Hepatocyte (in vitro differentiated cells): ENCODE measurements at regions not wholly inside any gene's neighbourhood (a gene's known extent, or its start where the extent isn't known, plus 50 kb on each side); places are given as distances from the start of the nearest gene placed in this dataset.
A peak's percentile ranks its signal among the peaks of the same experiment; 100 is the strongest.

Source experiments
- DNase-seq: peaks from one replicate; pipeline ENCODE4 v3.0.0-alpha.2; 2016; ENCODE audit warnings: low spot score
- H2AFZ ChIP-seq: fragments of 200-600 bp; sonication (generic); 2 replicates; pipeline ENCODE4 v1.6.0; 2016; ENCODE audit warnings: antibody characterized with exemption, mild to moderate bottlenecking
- H3K27ac ChIP-seq: fragments of 200-600 bp; sonication (generic); 2 replicates; pipeline ENCODE4 v1.5.1; 2016; ENCODE audit warnings: mild to moderate bottlenecking
- H3K27me3 ChIP-seq: fragments of 200-600 bp; sonication (generic); 2 replicates; pipeline ENCODE4 v1.6.1; 2016
- H3K36me3 ChIP-seq: fragments of 200-600 bp; sonication (generic); replicated peaks from 2 replicates; pipeline ENCODE4 v1.5.1; 2016; ENCODE audit warnings: low read depth; ENCODE audit not compliant: insufficient read depth
- H3K4me1 ChIP-seq: fragments of 200-600 bp; sonication (generic); 2 replicates; pipeline ENCODE4 v1.5.1; 2016; ENCODE audit warnings: mild to moderate bottlenecking, moderate library complexity; ENCODE audit not compliant: insufficient read depth
- H3K4me2 ChIP-seq: fragments of 200-600 bp; sonication (generic); 2 replicates; pipeline ENCODE4 v1.6.0; 2016
- H3K4me3 ChIP-seq: fragments of 200-600 bp; sonication (generic); 2 replicates; pipeline ENCODE4 v1.5.1; 2016; ENCODE audit warnings: mild to moderate bottlenecking
- H3K79me2 ChIP-seq: fragments of 200-600 bp; sonication (generic); 2 replicates; pipeline ENCODE4 v1.6.0; 2017; ENCODE audit warnings: mild to moderate bottlenecking
- H3K9me2 ChIP-seq: fragments of 200-600 bp; sonication (generic); replicated peaks from 2 replicates; pipeline ENCODE4 v1.6.0; 2017; ENCODE audit warnings: mild to moderate bottlenecking; ENCODE audit not compliant: insufficient read depth
- H3K9me3 ChIP-seq: fragments of 200-600 bp; sonication (generic); 2 replicates; pipeline ENCODE4 v1.5.1; 2016; ENCODE audit warnings: low read depth, mild to moderate bottlenecking
- H4K20me1 ChIP-seq: fragments of 200-600 bp; sonication (generic); 2 replicates; pipeline ENCODE4 v1.6.0; 2016; ENCODE audit warnings: mild to moderate bottlenecking; ENCODE audit not compliant: insufficient read depth, poor library complexity, severe bottlenecking
- CTCF ChIP-seq: fragments of 200-600 bp; sonication (generic); IDR thresholded peaks from 2 replicates; pipeline ENCODE4 v1.5.1; 2016; ENCODE audit warnings: antibody characterized with exemption, mild to moderate bottlenecking; ENCODE audit not compliant: poor library complexity
- EZH2 ChIP-seq: fragments of 200-600 bp; sonication (generic); IDR thresholded peaks from 2 replicates; pipeline ENCODE4 v1.6.1; 2016; ENCODE audit warnings: antibody characterized with exemption, mild to moderate bottlenecking, borderline replicate concordance
- EZH2phosphoT487 ChIP-seq: fragments of 200-600 bp; sonication (generic); IDR thresholded peaks from one replicate; pipeline ENCODE4 v1.6.1; 2018; ENCODE audit warnings: antibody characterized with exemption, mild to moderate bottlenecking, low read depth, moderate library complexity; ENCODE audit not compliant: unreplicated experiment, severe bottlenecking
- WGBS: methylation state at CpG from one replicate; pipeline ENCODE4 v1.1.6; 2016; ENCODE audit warnings: low lambda C conversion rate; ENCODE audit errors: missing lambda C conversion rate; 5-methylcytosine and 5-hydroxymethylcytosine counted together

GRCh38 chr15:98441599-98441998, 206.7 kb upstream of the IGF1R start:
- WGBS: 80% methylated on average over 5 of the region's 5 CpGs
- no peaks in the 10 kb centered on the region for H3K9me2 ChIP-seq
- H3K4me2 ChIP-seq: no peak overlapping the region
- H3K9me3 ChIP-seq: no peaks in the 10 kb centered on the region
- no peaks in the 10 kb centered on the region for H3K79me2 ChIP-seq
- no peak overlapping the region for H3K4me3 ChIP-seq
- peaks cover 12% of the 10 kb centered on the region for H3K4me1 ChIP-seq
- H3K36me3 ChIP-seq: no peaks in the 10 kb centered on the region
- no peak overlapping the region for H2AFZ ChIP-seq
- no peak overlapping the region for H3K27ac ChIP-seq
- TF ChIP-seq EZH2 (no peak), EZH2phosphoT487 (no peak), CTCF (no peak)
- no peaks in the 10 kb centered on the region for H3K27me3 ChIP-seq
- DNase-seq: no peak
- H4K20me1 ChIP-seq: no peaks in the 10 kb centered on the region

GRCh38 chr15:98442379-98442833, 205.9 kb upstream of the IGF1R start:
- no peaks in the 10 kb centered on the region for H3K36me3 ChIP-seq
- 21% methylated on average over 4 of the region's 4 CpGs for WGBS

GRCh38 chr15:98442901-98443300, 205.4 kb upstream of the IGF1R start:
- H3K27me3 ChIP-seq: no peaks in the 10 kb centered on the region
- peak overlapping the region; percentile 36 for H3K4me2 ChIP-seq
- TF ChIP-seq EZH2phosphoT487 (no peak), CTCF (no peak)
- H3K27ac ChIP-seq: no peak overlapping the region
- H2AFZ ChIP-seq: no peak overlapping the region
- no peak overlapping the region for H3K4me3 ChIP-seq
- no peaks in the 10 kb centered on the region for H3K79me2 ChIP-seq
- whole genome bisulfite sequencing: 52% methylated on average over 3 of the region's 3 CpGs
- no peaks in the 10 kb centered on the region for H3K36me3 ChIP-seq
- DNase-seq: no peak
- no peaks in the 10 kb centered on the region for H4K20me1 ChIP-seq
- no peaks in the 10 kb centered on the region for H3K9me3 ChIP-seq
- no peaks in the 10 kb centered on the region for H3K9me2 ChIP-seq
- peaks cover 12% of the 10 kb centered on the region for H3K4me1 ChIP-seq

More at GRCh38 chr15:98442379-98442833, 205.9 kb upstream of the IGF1R start:
- H3K27me3 ChIP-seq: no peaks in the 10 kb centered on the region
- peaks cover 12% of the 10 kb centered on the region for H3K4me1 ChIP-seq
- no peaks in the 10 kb centered on the region for H3K79me2 ChIP-seq
- H2AFZ ChIP-seq: no peak overlapping the region
- peak overlapping the region; percentile 36 for H3K4me2 ChIP-seq
- no peaks in the 10 kb centered on the region for H3K9me3 ChIP-seq
- TF ChIP-seq EZH2: no peak
- TF ChIP-seq EZH2phosphoT487: no peak
- peak; percentile 89 for TF ChIP-seq CTCF
- no peaks in the 10 kb centered on the region for H4K20me1 ChIP-seq
- H3K27ac ChIP-seq: no peak overlapping the region
- H3K4me3 ChIP-seq: no peak overlapping the region
- peak; percentile 87 for DNase-seq
- H3K9me2 ChIP-seq: no peaks in the 10 kb centered on the region

- Histone ChIP-seq H4K20me1 (no peaks in the 10 kb centered on the region), H3K9me2 (no peaks in the 10 kb centered on the region), H3K79me2 (no peaks in the 10 kb centered on the region), H2AFZ (no peak overlapping the region), H3K27ac (no peak overlapping the region), H3K4me2 (peak overlapping the region; percentile 36), H3K4me3 (no peak overlapping the region), H3K36me3 (no peaks in the 10 kb centered on the region), H3K9me3 (no peaks in the 10 kb centered on the region), H3K4me1 (peaks cover 12% of the 10 kb centered on the region), H3K27me3 (no peaks in the 10 kb centered on the region)
- DNase-seq: no peak
- WGBS: 49% methylated on average over 7 of the region's 7 CpGs
- TF ChIP-seq EZH2 (no peak), EZH2phosphoT487 (no peak), CTCF (no peak)
Observed at GRCh38 chr15:98443526-98443925, 204.8 kb upstream of the IGF1R start.
